ENCODE measurements at regions not wholly inside any gene's neighbourhood (a gene's known extent, or its start where the extent isn't known, plus 50 kb on each side); places are given as distances from the start of the nearest gene placed in this dataset.
"Not testable (repeated sequence)": the region's sequence is repeated elsewhere in the genome, so short reads cannot be mapped to it uniquely, and the experiment has no call there.

DNA sequence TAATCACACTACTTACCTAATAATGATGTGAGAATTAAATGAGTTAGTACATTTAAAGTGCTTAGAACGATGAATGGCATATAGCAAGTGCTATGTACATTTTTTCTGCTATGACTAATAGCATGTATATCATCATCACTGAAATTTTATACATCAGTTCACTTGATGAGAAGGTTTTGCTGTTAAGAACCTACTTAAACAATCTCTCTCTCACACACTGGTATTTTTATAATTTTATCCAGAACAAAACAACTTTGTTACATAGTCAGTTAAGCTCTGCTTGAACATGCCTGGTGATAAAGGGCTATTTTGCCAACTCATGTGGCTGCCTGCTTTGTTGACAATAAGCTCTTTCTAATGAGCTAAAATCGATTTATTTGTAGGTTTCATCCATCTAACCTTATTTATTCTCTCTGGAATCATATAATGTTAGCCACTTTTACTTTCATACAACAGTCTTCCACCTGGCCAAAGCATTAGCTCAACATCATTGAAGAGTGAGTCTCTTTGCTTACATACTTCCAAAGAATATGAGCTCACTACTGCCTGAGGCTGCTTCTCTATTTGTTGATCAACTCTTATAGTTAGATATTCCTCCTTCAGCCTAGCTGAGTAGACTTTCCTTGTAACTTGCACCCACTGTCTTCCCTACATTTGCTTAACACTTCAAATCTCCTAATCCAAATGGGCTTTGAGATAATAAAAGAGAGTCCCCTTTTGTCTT lies 372.7 kb upstream of the BOD1L1 start:
- TF ChIP-seq, protein P1, sequence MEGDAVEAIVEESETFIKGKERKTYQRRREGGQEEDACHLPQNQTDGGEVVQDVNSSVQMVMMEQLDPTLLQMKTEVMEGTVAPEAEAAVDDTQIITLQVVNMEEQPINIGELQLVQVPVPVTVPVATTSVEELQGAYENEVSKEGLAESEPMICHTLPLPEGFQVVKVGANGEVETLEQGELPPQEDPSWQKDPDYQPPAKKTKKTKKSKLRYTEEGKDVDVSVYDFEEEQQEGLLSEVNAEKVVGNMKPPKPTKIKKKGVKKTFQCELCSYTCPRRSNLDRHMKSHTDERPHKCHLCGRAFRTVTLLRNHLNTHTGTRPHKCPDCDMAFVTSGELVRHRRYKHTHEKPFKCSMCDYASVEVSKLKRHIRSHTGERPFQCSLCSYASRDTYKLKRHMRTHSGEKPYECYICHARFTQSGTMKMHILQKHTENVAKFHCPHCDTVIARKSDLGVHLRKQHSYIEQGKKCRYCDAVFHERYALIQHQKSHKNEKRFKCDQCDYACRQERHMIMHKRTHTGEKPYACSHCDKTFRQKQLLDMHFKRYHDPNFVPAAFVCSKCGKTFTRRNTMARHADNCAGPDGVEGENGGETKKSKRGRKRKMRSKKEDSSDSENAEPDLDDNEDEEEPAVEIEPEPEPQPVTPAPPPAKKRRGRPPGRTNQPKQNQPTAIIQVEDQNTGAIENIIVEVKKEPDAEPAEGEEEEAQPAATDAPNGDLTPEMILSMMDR (IDR thresholded peaks at IDR 0.05; ENCODE audit: low read depth, low read length), result no peak
- no peak overlapping the region for H3K27ac ChIP-seq
- H3K4me3 ChIP-seq (ENCODE audit: low read depth, low read length), result no peak overlapping the region
- peaks cover 3% of the 10 kb centered on the region for H3K27me3 ChIP-seq (ENCODE audit: insufficient read depth, low read depth, severe bottlenecking)
- DNase-seq, result no peak
- no peaks in the 10 kb centered on the region for H3K36me3 ChIP-seq
- peaks cover 3% of the 10 kb centered on the region for H3K9me3 ChIP-seq (ENCODE audit: severe bottlenecking)

DNA sequence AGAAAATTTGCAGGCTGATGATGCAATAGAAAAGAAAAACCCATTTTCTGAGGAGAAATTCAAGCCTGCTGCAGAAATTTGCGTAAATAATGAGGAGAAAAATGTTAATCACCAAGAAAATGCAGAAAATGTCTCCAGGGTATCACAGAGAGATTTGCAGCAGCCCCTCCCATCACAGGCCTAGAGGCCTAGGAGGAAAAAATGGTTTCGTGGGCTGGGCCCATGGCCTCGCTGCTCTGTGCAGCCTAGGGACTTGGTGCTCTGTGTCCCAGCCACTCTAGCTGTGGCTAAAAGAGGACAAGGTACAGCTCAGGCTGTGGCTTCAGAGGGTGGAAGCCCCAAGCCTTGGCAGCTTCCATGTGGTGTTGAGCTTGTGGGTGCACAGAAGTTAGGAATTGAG lies 374.8 kb upstream of the BOD1L1 start:
- H3K9me3 ChIP-seq (ENCODE audit: severe bottlenecking); H3K27ac ChIP-seq; DNase-seq; H3K36me3 ChIP-seq; H3K4me3 ChIP-seq (ENCODE audit: low read depth, low read length); H3K27me3 ChIP-seq (ENCODE audit: insufficient read depth, low read depth, severe bottlenecking): not testable (repeated sequence)

DNA sequence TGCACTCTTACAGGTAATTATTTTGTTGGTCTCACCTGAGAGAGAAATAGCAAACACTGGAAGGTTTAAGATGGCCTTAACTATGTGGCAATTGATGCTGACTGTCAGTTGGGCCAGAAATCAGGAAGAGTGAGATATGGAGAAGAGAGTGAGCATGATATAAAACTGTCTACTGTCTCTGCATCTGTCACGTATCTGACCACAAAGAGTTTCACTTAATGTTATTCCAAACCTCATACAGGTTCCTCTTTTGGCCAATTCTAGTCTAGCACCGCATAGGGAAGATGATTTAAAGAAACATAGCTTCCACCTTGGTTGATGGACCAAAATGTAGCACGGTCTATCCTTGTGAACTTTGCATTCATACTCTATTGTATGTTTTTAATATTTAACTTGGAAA lies 381.0 kb upstream of the BOD1L1 start:
- no peak overlapping the region for H3K27ac ChIP-seq

DNA sequence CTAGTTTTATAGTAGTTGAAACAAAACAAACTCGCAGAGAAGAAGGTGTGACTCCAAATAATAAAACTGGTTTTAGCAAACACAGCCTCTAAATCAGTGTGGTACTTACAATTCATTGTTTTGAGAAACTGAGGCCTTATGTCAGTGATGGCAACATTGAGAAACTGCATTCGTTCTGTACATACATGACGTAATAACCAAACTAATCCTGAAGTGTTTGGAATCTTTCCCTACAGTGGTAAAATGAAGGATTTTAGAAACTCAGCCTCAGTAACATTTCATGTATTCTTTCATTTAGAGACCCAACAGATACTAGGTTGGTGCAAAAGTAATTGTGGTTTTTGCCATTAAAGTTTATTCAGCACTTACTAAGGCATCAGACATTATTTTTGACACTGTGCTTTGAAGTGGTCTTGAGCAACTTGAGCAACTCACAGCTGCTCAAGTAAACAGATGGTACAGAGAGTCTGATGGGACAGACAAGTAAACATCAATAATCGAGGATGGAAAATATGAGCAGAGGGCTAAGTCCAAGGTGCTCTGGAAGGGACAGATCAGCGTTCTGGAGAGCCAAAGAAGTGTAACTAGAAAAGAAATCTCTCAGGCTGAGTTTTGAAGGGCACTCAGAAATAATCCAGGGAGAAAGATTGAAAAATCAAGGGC lies 390.8 kb upstream of the BOD1L1 start:
- no peak overlapping the region for H3K4me3 ChIP-seq (ENCODE audit: low read depth, low read length)
- DNase-seq, result no peak
- H3K27ac ChIP-seq, result no peak overlapping the region
- TF ChIP-seq, protein P1 (IDR thresholded peaks at IDR 0.05; ENCODE audit: low read depth, low read length), result no peak
- H3K27me3 ChIP-seq (ENCODE audit: insufficient read depth, low read depth, severe bottlenecking), result no peaks in the 10 kb centered on the region
- H3K36me3 ChIP-seq, result no peaks in the 10 kb centered on the region
- H3K9me3 ChIP-seq (ENCODE audit: severe bottlenecking), result peaks cover 5% of the 10 kb centered on the region

More for the DNA sequence above, 381.0 kb upstream of the BOD1L1 start:
- DNase-seq, result no peak
- TF ChIP-seq, protein P1 (IDR thresholded peaks at IDR 0.05; ENCODE audit: low read depth, low read length), result no peak
- no peak overlapping the region for H3K4me3 ChIP-seq (ENCODE audit: low read depth, low read length)
- H3K27me3 ChIP-seq (ENCODE audit: insufficient read depth, low read depth, severe bottlenecking), result no peaks in the 10 kb centered on the region
- no peaks in the 10 kb centered on the region for H3K9me3 ChIP-seq (ENCODE audit: severe bottlenecking)
- no peaks in the 10 kb centered on the region for H3K36me3 ChIP-seq

DNA sequence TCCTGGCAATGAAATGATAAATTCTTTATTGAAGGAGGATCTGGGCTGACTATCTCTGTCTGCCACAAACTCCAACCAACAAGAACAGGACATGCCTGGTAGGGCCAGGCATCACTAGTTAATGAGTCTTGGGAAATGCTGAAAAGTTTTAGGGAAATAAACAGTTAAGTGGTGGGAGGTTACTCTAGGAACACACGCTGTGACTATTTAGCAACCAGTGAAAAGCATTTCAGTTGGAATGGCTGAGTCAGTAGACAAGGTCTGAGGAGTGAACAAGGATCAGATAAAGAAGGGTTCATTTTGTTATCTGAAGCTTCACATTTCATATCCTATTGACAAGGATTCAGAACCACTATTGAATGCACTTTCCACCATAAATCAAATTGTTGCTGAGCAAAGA lies 394.9 kb upstream of the BOD1L1 start:
- Histone ChIP-seq H3K27ac (no peak overlapping the region), H3K9me3 (ENCODE audit: severe bottlenecking) (no peaks in the 10 kb centered on the region), H3K36me3 (no peaks in the 10 kb centered on the region), H3K4me3 (ENCODE audit: low read depth, low read length) (no peak overlapping the region), H3K27me3 (ENCODE audit: insufficient read depth, low read depth, severe bottlenecking) (no peaks in the 10 kb centered on the region)
- DNase-seq, result no peak
- TF ChIP-seq, protein P1 (IDR thresholded peaks at IDR 0.05; ENCODE audit: low read depth, low read length), result no peak

DNA sequence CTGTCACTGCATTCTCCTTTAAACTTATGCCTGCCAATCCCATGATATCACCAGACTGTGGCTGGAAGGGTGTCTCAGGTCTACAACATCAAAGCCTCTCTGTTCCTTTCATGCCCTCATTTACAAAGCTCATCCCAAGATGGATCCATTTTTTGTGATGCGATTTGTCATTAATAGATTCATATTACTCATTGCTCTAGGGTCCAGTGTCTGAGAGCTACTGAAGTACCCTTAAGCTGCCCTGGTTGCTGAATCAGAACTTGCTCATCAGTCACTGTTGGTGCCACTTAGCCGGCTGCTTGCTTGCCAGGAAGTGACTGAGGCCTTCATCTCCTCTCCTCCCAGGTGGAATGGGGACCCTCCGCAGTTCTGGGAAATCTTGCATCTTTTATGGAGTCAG lies 395.5 kb upstream of the BOD1L1 start:
- no peak for DNase-seq
- Histone ChIP-seq H3K27ac (no peak overlapping the region), H3K36me3 (no peaks in the 10 kb centered on the region), H3K27me3 (ENCODE audit: insufficient read depth, low read depth, severe bottlenecking) (no peaks in the 10 kb centered on the region), H3K4me3 (ENCODE audit: low read depth, low read length) (no peak overlapping the region), H3K9me3 (ENCODE audit: severe bottlenecking) (no peaks in the 10 kb centered on the region)
- TF ChIP-seq, protein P1 (IDR thresholded peaks at IDR 0.05; ENCODE audit: low read depth, low read length), result no peak
